Testis (tissue), 2 donors: ENCODE measurements at regions not wholly inside any gene's neighbourhood (a gene's known extent, or its start where the extent isn't known, plus 50 kb on each side); places are given as distances from the start of the nearest gene placed in this dataset.
A peak's percentile ranks its signal among the peaks of the same experiment; 100 is the strongest.

Experiments used
- DNase-seq: peaks from one replicate; pipeline ENCODE4 v3.0.0-alpha.2; 2019
- H3K27ac ChIP-seq, 2 donors: fragments of 200-600 bp; sonication (generic); one replicate each; pipeline ENCODE4 v1.5.1; 2019
- H3K27me3 ChIP-seq: fragments of 200-600 bp; sonication (generic); one replicate; pipeline ENCODE4 v1.5.1; 2019
- H3K36me3 ChIP-seq: fragments of 200-600 bp; sonication (generic); one replicate; pipeline ENCODE4 v1.5.1; 2017; ENCODE audit warnings: low read depth; ENCODE audit errors: missing control alignments
- H3K4me1 ChIP-seq: fragments of 200-600 bp; sonication (generic); one replicate; pipeline ENCODE4 v1.5.1; 2019
- H3K4me3 ChIP-seq, 2 donors: fragments of 200-600 bp; sonication (generic); one replicate each; pipeline ENCODE4 v1.5.1; 2017 to 2019
- H3K9me3 ChIP-seq: fragments of 200-600 bp; sonication (generic); one replicate; pipeline ENCODE4 v1.5.1; 2017
- CTCF ChIP-seq, 3 experiments: fragments of 450-650 bp in 2 of 3; fragments of 200-600 bp in 1 of 3; sonication (generic) in 1 of 3; IDR thresholded peaks; one replicate each; pipeline ENCODE4 v1.5.1; 2016 to 2019; ENCODE audit warnings: antibody characterized with exemption in 3 of 3, mild to moderate bottlenecking in 2 of 3, moderate library complexity in 1 of 3
- POLR2A ChIP-seq: fragments of 450-650 bp; IDR thresholded peaks from one replicate; pipeline ENCODE4 v1.6.1; 2017; ENCODE audit warnings: antibody characterized with exemption, mild to moderate bottlenecking, moderate library complexity
- WGBS, 2 donors: methylation state at CpG; one replicate each; pipeline ENCODE4 v1.1.5; 2018; 5-methylcytosine and 5-hydroxymethylcytosine counted together
- intact Hi-C: fragments of 100-400 bp; cut with DNase I; formaldehyde crosslinking; loops from one replicate; pipeline ENCODE4 v1.15.1; 2023; ENCODE audit warnings: low total_unique reads

- Histone ChIP-seq H3K4me3 (no peak overlapping the region), H3K36me3 (no peaks in the 10 kb centered on the region), H3K27me3 (no peaks in the 10 kb centered on the region), H3K4me1 (no peaks in the 10 kb centered on the region), H3K9me3 (no peaks in the 10 kb centered on the region), H3K27ac (no peak overlapping the region)
- TF ChIP-seq POLR2A, result no peak
- intact Hi-C loops, result no loop called here
- 62 to 75% methylated on average over 2 of the region's 2 CpGs for WGBS, 2 donors
- peak; percentile 36 for DNase-seq
These were observed 83.7 kb upstream of the NHS start for GRCh38 chrX:17291171-17291900.

- no peaks in the 10 kb centered on the region for H3K36me3 ChIP-seq
- H3K27me3 ChIP-seq, result no peaks in the 10 kb centered on the region
- no peak overlapping the region for H3K27ac ChIP-seq
- H3K9me3 ChIP-seq, result no peaks in the 10 kb centered on the region
- 50 to 58% methylated on average over 4 of the region's 4 CpGs for WGBS, 2 donors
- peak; percentile 14 for DNase-seq
- no peak for TF ChIP-seq CTCF (IDR thresholded peaks at IDR 0.05)
- TF ChIP-seq POLR2A, result no peak
- no peak overlapping the region for H3K4me3 ChIP-seq
- H3K4me1 ChIP-seq, result no peaks in the 10 kb centered on the region
- intact Hi-C loops, result no loop called here
These were observed 82.9 kb upstream of the NHS start for GRCh38 chrX:17292111-17292527.

GRCh38 chrX:17294561-17294960 lies 80.4 kb upstream of the NHS start:
- intact Hi-C loops, result no loop called here
- no peak overlapping the region for H3K4me3 ChIP-seq
- 100% methylated on average over 1 of the region's 1 CpG for WGBS, 2 donors
- TF ChIP-seq POLR2A, result no peak
- no peak for TF ChIP-seq CTCF (IDR thresholded peaks at IDR 0.05)
- H3K4me1 ChIP-seq, result no peaks in the 10 kb centered on the region
- H3K36me3 ChIP-seq, result no peaks in the 10 kb centered on the region
- H3K27me3 ChIP-seq, result no peaks in the 10 kb centered on the region
- H3K27ac ChIP-seq, result no peak overlapping the region
- no peak for DNase-seq
- H3K9me3 ChIP-seq, result no peaks in the 10 kb centered on the region

GRCh38 chrX:17295791-17296190 lies 79.2 kb upstream of the NHS start:
- Histone ChIP-seq H3K27me3 (no peaks in the 10 kb centered on the region), H3K4me1 (no peaks in the 10 kb centered on the region), H3K4me3 (no peak overlapping the region), H3K27ac (no peak overlapping the region), H3K36me3 (no peaks in the 10 kb centered on the region), H3K9me3 (no peaks in the 10 kb centered on the region)
- TF ChIP-seq POLR2A, result no peak
- TF ChIP-seq CTCF (IDR thresholded peaks at IDR 0.05), result no peak
- 59 to 86% methylated on average over 1 of the region's 1 CpG for WGBS, 2 donors
- DNase-seq, result no peak
- intact Hi-C loops, result no loop called here

- no peaks in the 10 kb centered on the region for H3K36me3 ChIP-seq
- no peaks in the 10 kb centered on the region for H3K4me1 ChIP-seq
- WGBS, 2 donors, result 90 to 100% methylated on average over 1 of the region's 1 CpG
- no peaks in the 10 kb centered on the region for H3K27me3 ChIP-seq
- no peaks in the 10 kb centered on the region for H3K9me3 ChIP-seq
- H3K4me3 ChIP-seq, result no peak overlapping the region
- no peak for TF ChIP-seq POLR2A
- no peak for TF ChIP-seq CTCF (IDR thresholded peaks at IDR 0.05)
- H3K27ac ChIP-seq, result no peak overlapping the region
- intact Hi-C loops, result no loop called here
- DNase-seq, result no peak
These were observed 76.4 kb upstream of the NHS start for GRCh38 chrX:17298564-17298963.
